Hematopoietic multipotent progenitor cell treated with erythropoietin and hydrocortisone succinate and interleukin-3 and kit ligand, for 4 days (in vitro differentiated cells): ENCODE measurements at regions not wholly inside any gene's neighbourhood (a gene's known extent, or its start where the extent isn't known, plus 50 kb on each side); places are given as distances from the start of the nearest gene placed in this dataset.

Experiments
- DNase-seq: peaks from one replicate; pipeline ENCODE4 v3.0.0-alpha.2; 2015

- DNase-seq, result no peak
Observed at GRCh38 chr3:27960133-27960532, 238.0 kb upstream of the EOMES start.

GRCh38 chr3:27963519-27963918 is 241.4 kb upstream of the EOMES start:
- DNase-seq, result no peak

DNA sequence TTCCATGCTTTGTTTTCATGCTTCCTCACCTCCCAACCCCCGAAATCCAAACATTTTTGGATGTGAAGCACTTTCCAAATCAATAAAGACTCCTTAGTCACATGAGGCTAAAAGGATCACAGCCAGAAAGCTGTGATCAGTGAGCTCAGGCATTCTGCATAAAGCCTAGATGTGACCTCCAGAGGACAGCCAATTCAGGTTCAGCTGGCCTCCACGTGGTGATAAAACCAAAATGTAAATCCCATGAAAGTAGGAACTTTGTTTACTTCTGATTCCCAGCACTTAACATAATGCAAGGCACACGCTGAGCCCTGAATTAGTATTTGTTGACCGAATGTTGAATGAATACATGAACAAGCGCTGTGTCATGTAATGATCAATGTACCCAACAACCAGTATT is 249.5 kb upstream of the EOMES start:
- DNase-seq, result no peak

DNA sequence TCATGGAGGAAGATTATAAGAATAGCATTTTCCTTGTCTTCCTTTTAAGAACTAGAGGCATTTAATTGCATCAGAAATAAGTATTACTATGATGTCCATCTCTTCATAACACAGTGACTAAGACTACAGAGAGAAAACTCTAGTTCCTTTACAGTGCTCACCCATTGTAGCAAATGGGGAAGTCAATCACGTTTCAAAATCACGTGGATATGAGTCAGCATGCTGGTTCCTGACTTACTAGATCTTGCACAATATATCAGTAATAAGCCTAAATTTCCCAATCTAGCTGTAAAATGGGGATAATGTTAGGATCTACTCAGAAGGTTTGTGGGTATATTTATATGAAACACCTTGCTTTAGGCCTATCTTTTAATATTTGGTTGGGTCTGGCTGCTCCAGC is 254.8 kb upstream of the EOMES start:
- DNase-seq, result peak; percentile 75

DNA sequence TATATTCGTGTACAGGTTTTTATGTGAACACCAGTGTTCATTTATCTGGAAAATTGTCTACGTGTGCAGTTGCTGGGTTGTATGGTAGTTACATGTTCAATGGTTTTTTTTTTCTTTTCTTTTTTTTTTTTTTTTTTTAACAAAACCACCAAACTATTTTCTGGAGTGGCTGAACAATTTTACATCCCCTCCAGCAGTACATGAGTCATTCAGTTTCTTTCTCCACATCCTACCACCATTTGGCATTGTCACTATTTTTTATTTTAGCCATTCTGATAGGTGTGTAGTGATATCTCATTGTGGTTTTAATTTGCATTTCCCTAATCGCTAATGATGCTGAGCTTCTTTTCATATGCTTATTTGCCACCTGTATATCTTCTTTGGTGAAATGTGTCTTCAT is 256.3 kb upstream of the EOMES start:
- DNase-seq, result no peak

DNA sequence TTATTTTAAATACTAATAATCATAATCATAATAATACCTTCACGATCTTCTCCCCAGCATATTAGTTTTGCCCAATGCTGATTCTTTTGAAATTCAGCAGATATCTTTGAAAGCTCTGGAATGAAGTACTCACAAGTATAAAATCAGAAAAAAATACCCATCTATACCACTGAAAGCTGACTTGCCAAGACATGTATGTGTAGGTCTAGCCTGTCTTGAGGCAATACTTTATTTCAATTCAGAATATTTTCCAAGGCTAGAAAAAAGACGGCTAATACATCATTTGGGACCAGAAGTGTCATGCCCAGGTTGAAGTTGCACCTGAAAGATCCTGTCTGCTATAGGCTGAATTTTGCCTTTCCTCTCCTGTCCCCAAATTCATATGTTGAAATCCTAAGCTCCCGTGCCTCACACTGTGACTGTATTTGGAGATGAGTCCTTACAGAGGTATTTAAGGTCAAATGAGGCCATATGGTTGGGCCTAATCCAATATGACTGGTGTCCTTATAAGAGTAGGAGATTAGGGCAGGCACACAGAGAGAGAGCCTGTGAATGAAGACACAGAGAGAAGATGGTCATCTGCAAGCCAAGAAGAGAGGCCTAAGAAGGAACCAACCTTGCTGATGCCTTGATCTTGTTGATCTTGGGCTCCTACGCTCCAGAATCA is 255.9 kb upstream of the CMC1 start:
- DNase-seq, result no peak

- no peak for DNase-seq
Observed at GRCh38 chr3:27986234-27986879, 255.1 kb upstream of the CMC1 start.

DNA sequence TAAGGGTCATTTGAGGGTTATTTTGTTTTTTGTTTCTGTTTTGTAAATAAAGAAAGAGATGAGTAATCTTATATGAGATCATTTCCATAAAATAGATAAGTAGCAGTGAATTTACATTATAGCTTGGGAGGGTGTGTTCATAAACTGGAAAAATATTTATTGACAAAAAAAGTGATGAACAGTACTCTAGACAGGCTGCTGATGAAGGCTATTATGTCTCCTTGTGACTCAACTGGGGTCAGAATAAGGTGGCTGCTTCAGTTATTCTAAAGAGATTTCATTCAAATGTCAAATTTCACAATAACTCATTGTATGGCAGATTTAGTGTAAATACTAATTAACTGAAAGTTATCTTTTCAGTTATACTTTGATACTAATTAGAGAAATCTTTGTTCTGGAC is 251.1 kb upstream of the CMC1 start:
- no peak for DNase-seq

DNA sequence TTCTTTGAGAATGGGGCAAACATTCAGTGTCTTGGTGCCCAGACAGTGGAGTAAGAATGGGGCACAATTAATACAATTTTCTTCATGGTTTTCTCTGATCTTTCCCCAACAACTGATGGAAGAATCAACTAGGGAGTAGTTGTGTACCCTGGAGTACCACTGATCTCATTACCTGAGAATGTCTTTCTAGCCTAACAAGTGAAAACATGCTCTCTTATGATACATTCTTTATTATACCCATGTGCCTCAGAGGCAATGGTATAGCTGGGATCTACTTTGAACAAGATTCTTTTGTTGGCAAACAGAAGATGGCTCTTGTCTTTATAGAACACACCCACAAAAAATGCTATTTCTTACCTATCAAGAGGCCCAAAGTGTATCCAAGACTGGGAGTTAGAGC is 250.6 kb upstream of the CMC1 start:
- no peak for DNase-seq

- no peak for DNase-seq
Observed at GRCh38 chr3:27993051-27993450, 248.4 kb upstream of the CMC1 start.

DNA sequence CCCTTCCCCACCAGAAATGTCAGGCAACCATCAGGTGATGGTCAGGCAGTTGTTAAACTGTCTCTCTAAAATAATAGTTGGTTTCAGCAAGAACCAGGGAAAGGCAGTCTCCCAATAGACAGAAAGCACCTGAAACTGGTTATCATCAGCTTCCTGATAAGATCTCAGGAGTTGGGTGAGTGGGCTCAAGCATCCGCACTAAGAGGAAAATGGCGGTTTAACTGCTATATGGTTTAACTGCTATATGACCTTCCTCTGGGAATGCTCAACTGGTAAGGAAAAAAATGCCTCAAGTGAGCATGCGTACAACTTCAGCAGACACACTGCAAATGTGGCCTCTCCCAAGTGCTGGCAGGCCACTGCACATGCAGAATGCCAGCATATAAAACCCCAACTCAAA is 240.8 kb upstream of the CMC1 start:
- no peak for DNase-seq

- no peak for DNase-seq
Observed at GRCh38 chr3:28008235-28008634, 233.2 kb upstream of the CMC1 start.

- DNase-seq, result no peak
Observed at GRCh38 chr3:28012830-28013229, 228.6 kb upstream of the CMC1 start.

DNA sequence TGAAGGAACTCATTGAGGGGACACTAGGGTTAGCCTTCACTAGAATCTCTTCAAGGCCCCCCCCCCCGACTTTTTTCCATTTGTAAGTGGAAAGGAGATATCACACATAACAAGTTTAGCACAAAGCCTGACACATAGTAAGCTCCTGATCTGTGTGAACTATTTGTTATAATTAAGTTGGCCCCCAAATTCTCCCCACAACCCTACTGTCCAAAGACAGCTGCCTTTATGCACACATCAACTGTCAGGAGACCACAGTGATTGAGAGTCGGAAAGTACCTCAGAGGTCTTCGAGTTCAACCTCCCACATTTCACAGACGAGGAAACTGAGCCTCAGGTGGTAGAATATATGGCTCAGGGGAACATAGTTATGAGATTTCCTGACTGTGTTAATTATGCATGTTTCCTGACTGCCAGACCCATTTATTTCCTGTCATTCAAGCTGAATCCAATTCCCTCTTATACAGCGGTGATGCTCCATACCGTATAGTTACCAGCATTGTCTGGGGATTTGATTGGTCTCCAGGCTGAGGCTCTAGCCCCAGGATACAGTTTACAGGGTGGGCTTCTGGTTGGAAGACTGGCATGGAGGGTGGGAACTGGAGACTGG is 227.4 kb upstream of the CMC1 start:
- DNase-seq, result no peak

- DNase-seq, result no peak
Observed at GRCh38 chr3:28018925-28019718, 222.3 kb upstream of the CMC1 start.

DNA sequence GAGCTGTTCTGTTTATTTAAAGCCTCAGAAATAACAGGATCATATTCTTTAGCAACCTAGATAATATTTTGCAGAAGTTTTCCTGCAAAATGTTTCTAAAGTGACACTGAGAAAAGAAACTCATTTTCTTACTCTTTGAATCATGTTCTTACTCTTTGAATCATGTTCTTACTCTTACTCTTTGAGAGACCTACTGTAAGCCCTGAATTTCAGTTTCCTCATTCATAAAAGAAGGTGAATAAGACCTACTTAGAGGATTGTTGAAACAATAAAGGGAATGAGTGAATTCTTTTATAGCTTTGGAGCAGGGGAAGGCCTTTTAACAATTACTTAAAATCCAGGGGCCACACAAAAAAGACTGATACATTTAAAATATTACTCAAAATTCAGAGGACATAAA is 221.7 kb upstream of the CMC1 start:
- DNase-seq, result no peak

GRCh38 chr3:28022916-28023315 is 218.5 kb upstream of the CMC1 start:
- DNase-seq, result no peak

DNA sequence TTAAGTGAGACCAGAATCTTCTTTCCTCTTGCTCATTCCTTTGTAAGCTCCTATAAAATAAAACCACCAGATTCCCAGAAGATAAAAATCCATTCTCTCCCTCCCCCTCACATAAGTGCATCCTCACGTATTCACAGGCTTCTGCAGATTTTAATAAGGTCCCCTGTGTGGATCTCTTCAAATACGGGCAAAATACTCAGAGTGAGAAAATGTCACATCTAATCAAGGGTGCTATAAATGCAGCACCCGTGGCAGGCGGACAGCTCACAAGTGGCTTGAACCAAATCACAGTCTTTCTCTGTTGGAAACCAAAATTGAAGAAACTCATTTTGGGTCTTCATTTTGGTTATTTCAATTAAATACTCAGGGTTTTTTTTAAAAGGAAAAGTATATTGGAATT is 212.9 kb upstream of the CMC1 start:
- no peak for DNase-seq

GRCh38 chr3:28033059-28033784 is 208.2 kb upstream of the CMC1 start:
- DNase-seq, result no peak

GRCh38 chr3:28036599-28037575 is 204.5 kb upstream of the CMC1 start:
- DNase-seq, result no peak

DNA sequence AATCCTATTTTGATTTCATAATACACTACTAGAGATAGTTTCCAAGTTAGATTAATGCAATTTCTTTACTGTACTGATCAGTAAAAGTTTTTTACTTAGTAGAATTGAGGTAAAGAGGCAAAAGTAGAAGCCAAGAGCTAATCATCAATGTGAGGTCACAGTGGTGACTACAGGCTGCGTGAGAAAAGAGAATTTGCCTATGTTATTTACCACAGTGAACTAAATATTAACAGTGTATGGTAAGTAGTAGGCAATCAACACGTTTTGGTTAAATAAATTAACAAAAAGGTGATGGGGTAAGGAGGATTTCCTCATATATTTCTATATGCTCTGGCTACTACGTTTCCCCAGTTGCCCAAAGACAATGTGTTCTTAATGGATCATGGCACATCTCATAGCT is 202.2 kb upstream of the CMC1 start:
- DNase-seq, result no peak

GRCh38 chr3:28039829-28040228 is 201.6 kb upstream of the CMC1 start:
- DNase-seq, result no peak
